HUES48 (cell line): ENCODE measurements at regions not wholly inside any gene's neighbourhood (a gene's known extent, or its start where the extent isn't known, plus 50 kb on each side); places are given as distances from the start of the nearest gene placed in this dataset.
"Not testable (repeated sequence)": the region's sequence is repeated elsewhere in the genome, so short reads cannot be mapped to it uniquely, and the experiment has no call there.

Experiments used
- H3K27ac ChIP-seq: one replicate; pipeline ENCODE4 v1.7.0; 2013; ENCODE audit warnings: low read depth, low read length, inconsistent platforms
- H3K27me3 ChIP-seq: 2 replicates; pipeline ENCODE4 v1.6.1; 2013; ENCODE audit warnings: mild to moderate bottlenecking, low read length; ENCODE audit not compliant: control insufficient read depth, insufficient read depth
- H3K36me3 ChIP-seq: 2 replicates; pipeline ENCODE4 v1.6.1; 2013; ENCODE audit warnings: low read length; ENCODE audit not compliant: control insufficient read depth, insufficient read depth
- H3K4me1 ChIP-seq: 2 replicates; pipeline ENCODE4 v1.6.1; 2013; ENCODE audit warnings: mild to moderate bottlenecking, low read length; ENCODE audit not compliant: control insufficient read depth, insufficient read depth
- H3K4me3 ChIP-seq: 2 replicates; pipeline ENCODE4 v1.5.1; 2013; ENCODE audit warnings: mild to moderate bottlenecking, low read depth, low read length
- H3K9ac ChIP-seq: 2 replicates; pipeline ENCODE4 v1.6.1; 2013; ENCODE audit warnings: mild to moderate bottlenecking, low read depth, low read length, moderate library complexity
- H3K9me3 ChIP-seq: 2 replicates; pipeline ENCODE4 v1.6.1; 2013; ENCODE audit warnings: low read length; ENCODE audit not compliant: control insufficient read depth, insufficient read depth

DNA sequence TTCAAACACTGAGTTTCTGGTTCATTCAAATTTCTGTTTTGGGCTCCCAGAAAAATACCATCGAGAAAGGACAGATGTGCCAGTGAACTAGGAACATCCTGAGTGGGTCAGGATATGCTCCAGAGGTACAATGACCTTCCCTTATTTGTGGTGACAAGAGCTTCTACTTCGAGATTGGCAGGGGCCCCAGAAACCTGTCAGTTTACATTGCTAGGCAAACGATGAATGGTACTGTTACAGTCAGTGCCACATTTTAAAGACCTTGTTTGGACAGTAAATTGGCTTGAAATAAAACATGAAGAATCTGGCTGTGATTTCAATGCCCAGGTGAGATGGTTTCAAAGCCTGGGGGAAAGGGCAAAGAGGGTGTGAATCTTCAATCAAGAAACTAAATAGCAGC lies 454.5 kb upstream of the ID4 start:
- Histone ChIP-seq H3K27me3 (no peaks in the 10 kb centered on the region), H3K9me3 (peaks cover 3% of the 10 kb centered on the region; the same call in 1 of the 2 replicates), H3K36me3 (no peaks in the 10 kb centered on the region), H3K9ac (no peak overlapping the region), H3K4me1 (peaks cover 4% of the 10 kb centered on the region; the same call in 1 of the 2 replicates), H3K4me3 (no peak overlapping the region), H3K27ac (no peak overlapping the region)

DNA sequence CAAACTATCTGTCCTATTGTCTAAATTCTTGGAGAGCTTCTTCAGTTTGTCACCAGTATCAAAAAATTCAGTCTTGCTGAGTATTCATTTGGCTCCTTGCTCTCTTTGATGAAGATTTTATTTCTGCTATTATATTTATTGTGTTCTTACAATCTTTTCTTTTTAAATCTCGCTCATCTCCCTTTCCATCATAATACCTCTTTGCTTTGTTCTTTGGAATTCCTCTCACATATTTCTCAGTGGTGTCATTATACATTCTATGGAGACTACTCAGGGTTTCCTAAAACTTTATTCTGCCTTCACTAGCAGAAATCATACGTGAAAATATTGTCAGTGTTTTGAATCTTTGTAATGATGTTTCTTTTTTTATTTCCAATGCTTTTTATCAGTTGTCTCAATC lies 445.2 kb upstream of the ID4 start:
- H3K36me3 ChIP-seq = no peaks in the 10 kb centered on the region
- no peaks in the 10 kb centered on the region for H3K27me3 ChIP-seq
- H3K4me3 ChIP-seq = no peak overlapping the region
- H3K9me3 ChIP-seq = no peaks in the 10 kb centered on the region
- H3K27ac ChIP-seq = no peak overlapping the region
- no peak overlapping the region for H3K9ac ChIP-seq
- no peaks in the 10 kb centered on the region for H3K4me1 ChIP-seq

DNA sequence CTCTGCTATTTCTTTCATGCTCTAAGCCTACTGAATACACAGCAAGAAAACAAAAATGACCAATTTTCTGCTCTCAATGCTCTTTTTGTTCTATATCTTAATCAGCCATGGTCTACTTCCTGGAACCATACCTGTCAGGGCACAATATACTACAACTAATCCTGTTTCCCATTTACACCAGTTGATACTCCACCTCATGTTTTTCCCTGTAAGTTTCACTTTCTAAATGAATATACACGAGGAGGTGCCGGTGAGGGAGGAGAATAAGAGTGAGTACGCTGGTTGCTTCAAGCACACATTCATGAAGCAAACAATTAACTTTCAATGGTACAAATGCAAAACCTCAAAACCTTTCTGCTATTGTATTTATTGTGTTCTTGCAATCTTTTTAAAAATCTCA lies 443.1 kb upstream of the ID4 start:
- Histone ChIP-seq H3K4me1 (no peaks in the 10 kb centered on the region), H3K9me3 (no peaks in the 10 kb centered on the region), H3K9ac (no peak overlapping the region), H3K27me3 (no peaks in the 10 kb centered on the region), H3K4me3 (no peak overlapping the region), H3K27ac (no peak overlapping the region), H3K36me3 (no peaks in the 10 kb centered on the region)

DNA sequence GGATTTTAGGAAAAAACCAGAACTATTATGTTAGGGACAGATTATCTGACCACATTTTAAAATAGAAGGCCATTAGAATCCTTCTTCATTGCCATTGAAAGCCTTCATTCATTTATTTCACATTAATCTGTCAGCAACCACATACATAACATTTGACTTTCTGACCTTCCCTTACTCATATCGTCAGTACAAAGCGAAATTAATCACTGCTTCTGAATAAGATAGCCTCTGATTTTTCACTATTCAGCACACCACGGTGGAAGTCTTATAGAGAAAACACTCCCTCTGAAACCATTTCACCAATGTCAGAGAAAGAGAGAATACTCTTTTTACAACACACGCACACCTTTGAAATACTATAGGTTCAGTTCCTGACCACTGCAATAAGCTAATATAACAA lies 442.5 kb upstream of the ID4 start:
- no peaks in the 10 kb centered on the region for H3K4me1 ChIP-seq
- H3K9ac ChIP-seq = no peak overlapping the region
- no peak overlapping the region for H3K27ac ChIP-seq
- no peaks in the 10 kb centered on the region for H3K36me3 ChIP-seq
- no peaks in the 10 kb centered on the region for H3K27me3 ChIP-seq
- H3K4me3 ChIP-seq = no peak overlapping the region
- no peaks in the 10 kb centered on the region for H3K9me3 ChIP-seq

DNA sequence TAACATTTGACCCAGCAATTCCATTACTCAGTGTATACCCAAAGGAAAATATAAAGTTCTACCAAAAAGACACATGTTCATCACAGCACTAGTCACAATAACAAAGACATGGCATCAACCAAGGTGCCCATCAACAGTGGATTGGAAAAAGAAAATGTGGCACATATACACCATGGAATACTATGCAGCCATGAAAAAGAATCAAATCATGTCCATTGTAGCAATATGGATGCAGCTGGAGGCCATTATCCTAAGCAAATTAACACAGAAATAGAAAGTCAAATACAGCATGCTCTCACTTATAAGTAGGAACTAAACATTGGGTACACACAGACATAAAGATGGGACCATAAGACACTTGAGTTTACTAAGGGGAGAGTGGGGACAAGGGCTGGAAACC lies 441.9 kb upstream of the ID4 start:
- Histone ChIP-seq H3K27ac (no peak overlapping the region), H3K9me3 (no peaks in the 10 kb centered on the region), H3K27me3 (no peaks in the 10 kb centered on the region), H3K4me3 (no peak overlapping the region), H3K4me1 (no peaks in the 10 kb centered on the region), H3K9ac (no peak overlapping the region), H3K36me3 (no peaks in the 10 kb centered on the region)

DNA sequence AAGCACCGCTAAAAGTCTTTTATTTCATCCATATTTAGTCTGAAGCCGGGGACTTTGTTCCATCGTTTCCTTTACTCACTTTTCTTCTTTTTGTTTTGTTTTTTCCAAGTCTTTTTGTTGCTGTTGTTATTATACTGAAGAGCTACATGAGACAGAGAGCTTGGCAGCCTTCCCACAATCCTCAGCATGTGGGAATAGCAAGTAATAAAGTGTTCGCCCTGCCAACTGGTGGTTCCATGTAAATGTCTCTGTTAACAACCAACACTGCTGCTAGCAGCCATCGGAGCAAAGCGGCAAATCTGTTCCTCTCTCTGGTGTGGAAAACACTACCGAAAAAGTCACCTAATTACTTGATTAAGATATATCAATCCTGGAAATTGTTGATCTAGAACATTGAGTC lies 437.8 kb upstream of the ID4 start:
- 0 out of 2 replicates have a peak, but pooled peaks cover 2% of the 10 kb centered on the region for H3K9me3 ChIP-seq
- H3K27me3 ChIP-seq = no peaks in the 10 kb centered on the region

DNA sequence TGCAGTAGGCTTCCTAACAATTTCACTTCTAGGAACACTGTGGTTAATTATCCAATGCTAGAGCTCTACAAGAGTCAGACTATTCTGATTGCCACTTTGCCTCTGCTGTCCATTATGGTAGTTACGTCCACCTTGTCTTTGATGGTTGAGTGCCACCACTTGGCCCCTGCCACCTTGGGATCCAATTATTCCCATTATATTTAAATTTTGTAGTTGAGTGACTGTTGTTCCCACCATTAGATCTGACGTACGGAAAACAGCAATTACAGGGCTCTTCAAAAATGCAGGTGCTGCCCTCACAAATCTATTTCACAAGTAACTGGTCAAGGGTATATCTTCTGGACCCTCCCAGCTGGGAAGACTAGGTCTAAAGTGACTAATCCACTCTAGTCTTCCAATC lies 432.3 kb upstream of the ID4 start:
- not testable (repeated sequence) for H3K27me3 ChIP-seq, H3K4me3 ChIP-seq

More for the DNA sequence above, 437.8 kb upstream of the ID4 start:
- no peak overlapping the region for H3K4me3 ChIP-seq
- H3K27ac ChIP-seq = no peak overlapping the region
- no peaks in the 10 kb centered on the region for H3K4me1 ChIP-seq
- no peak overlapping the region for H3K9ac ChIP-seq
- H3K36me3 ChIP-seq = no peaks in the 10 kb centered on the region

DNA sequence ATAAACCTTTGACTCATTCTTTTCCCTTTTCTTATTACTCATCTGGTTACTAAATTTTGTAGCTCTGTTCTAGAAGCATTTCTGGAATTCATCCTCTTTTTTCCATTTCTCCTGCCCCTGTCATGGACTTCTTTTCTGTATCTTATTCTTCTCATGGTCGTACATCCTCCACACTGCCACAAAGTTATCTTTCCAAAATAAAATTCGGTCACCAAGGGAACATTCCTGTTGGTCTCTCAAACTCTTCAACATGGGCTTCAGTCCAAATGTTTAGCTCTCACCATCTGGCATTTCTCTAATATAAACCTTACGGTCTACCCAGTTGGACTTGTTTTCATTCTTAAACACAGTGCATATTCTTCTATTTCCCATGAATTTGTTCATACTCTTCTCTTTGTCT lies 428.8 kb upstream of the ID4 start:
- Histone ChIP-seq H3K36me3 (no peaks in the 10 kb centered on the region), H3K9ac (no peak overlapping the region), H3K9me3 (peaks cover 6% of the 10 kb centered on the region; the same call in 1 of the 2 replicates), H3K27ac (no peak overlapping the region), H3K27me3 (no peaks in the 10 kb centered on the region), H3K4me3 (no peak overlapping the region), H3K4me1 (no peaks in the 10 kb centered on the region)

More for the DNA sequence above, 432.3 kb upstream of the ID4 start:
- not testable (repeated sequence) for H3K4me1 ChIP-seq, H3K36me3 ChIP-seq, H3K9me3 ChIP-seq, H3K27ac ChIP-seq, H3K9ac ChIP-seq

DNA sequence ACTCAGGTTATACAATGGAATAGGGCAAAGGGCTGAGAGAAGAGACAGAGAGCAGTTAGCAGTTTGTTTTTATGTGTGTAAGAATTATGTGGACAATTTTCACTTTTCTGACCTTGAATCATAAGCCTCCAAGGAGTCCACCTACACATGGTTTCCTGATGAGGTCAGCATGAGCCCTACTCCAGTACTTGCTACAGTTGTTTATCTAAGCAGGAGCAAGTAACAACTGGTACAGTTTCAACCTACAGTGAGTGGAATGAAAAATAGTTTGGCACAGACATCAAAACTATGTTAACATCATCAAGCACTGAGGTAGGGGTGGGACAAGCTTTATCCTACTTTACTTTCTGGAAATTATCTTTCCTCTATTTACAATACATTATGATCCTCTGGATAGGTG lies 426.7 kb upstream of the ID4 start:
- Histone ChIP-seq H3K4me3 (no peak overlapping the region), H3K9ac (no peak overlapping the region), H3K27ac (no peak overlapping the region), H3K36me3 (no peaks in the 10 kb centered on the region), H3K27me3 (no peaks in the 10 kb centered on the region), H3K4me1 (no peaks in the 10 kb centered on the region), H3K9me3 (no peaks in the 10 kb centered on the region; the same call in 1 of the 2 replicates)

DNA sequence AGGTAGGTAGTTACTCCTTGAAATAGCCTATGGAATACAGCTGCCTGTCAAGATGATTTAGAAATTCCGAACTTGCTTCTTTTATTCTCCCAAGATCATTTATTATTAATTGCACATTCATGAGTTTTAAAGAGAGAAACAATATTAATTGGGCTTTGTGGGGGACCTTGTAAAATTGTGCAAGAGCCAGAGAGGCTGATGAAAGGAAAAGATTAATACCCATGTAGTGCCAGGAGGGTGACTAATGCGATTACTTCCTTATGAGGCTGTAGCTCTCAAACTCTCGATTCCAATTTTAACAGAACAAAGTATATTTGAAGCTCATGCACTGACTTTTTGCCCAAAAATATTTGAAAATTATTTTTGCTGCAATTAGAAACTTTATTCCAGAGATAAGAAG lies 423.8 kb upstream of the ID4 start:
- no peak overlapping the region for H3K27ac ChIP-seq

DNA sequence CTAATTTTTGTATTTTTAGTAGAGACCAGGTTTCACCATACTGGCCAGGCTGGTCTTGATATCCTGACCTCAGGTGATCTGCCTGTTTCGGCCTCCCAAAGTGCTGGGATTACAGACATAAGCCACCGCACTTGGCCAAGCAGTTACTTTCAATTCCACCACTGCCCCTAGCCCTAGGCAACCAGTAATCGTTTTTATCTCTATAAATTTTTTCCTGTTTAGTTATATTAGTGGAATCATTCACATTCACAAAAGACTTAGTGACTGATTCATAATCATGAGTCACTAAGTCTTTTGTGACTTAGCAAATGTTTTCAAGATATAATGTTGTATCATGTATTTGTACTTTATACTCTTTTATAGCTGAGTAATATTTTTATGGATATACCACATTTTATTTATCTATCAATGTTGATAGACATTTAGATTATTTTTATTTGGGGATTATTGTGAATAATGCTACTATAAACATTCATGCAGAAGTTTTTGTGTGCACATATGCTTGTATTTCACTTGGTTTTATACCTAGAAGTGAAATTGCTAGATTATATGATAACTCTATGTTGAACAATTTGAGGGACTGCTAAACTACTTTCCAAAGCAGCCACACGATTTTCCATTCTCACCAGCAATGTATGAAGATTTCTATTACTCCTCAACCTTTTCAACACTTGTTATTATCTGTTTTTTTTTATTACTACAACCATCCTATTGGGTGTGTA lies 421.4 kb upstream of the ID4 start:
- H3K9ac ChIP-seq = no peak overlapping the region
- no peaks in the 10 kb centered on the region for H3K9me3 ChIP-seq
- H3K27me3 ChIP-seq = no peaks in the 10 kb centered on the region
- no peaks in the 10 kb centered on the region for H3K36me3 ChIP-seq
- no peak overlapping the region for H3K27ac ChIP-seq
- H3K4me3 ChIP-seq = no peak overlapping the region
- no peaks in the 10 kb centered on the region for H3K4me1 ChIP-seq

More for the DNA sequence above, 423.8 kb upstream of the ID4 start:
- Histone ChIP-seq H3K4me3 (no peak overlapping the region), H3K9me3 (no peaks in the 10 kb centered on the region), H3K36me3 (no peaks in the 10 kb centered on the region), H3K4me1 (no peaks in the 10 kb centered on the region), H3K9ac (no peak overlapping the region), H3K27me3 (no peaks in the 10 kb centered on the region)
